HFF-Myc (cell line): ENCODE measurements at regions not wholly inside any gene's neighbourhood (a gene's known extent, or its start where the extent isn't known, plus 50 kb on each side); places are given as distances from the start of the nearest gene placed in this dataset.

Experiments
- DNase-seq: peaks from one replicate; pipeline ENCODE4 v3.0.0-alpha.2; 2011; ENCODE audit warnings: low read depth; ENCODE audit errors: extremely low read depth
- H3K4me3 ChIP-seq: replicated peaks from 2 replicates; pipeline ENCODE4 v1.5.1; 2011; ENCODE audit warnings: low read depth, mild to moderate bottlenecking, control low read depth, low read length
- CTCF ChIP-seq: IDR thresholded peaks from 2 replicates; pipeline ENCODE4 v1.5.1; 2012; ENCODE audit warnings: mild to moderate bottlenecking, low read depth, low read length, control low read depth; ENCODE audit errors: missing control alignments

- no peak for TF ChIP-seq CTCF
- no peak overlapping the region for H3K4me3 ChIP-seq
- no peak for DNase-seq
Observed at GRCh38 chr12:41966916-41967315, 177.8 kb downstream of the GXYLT1 start.

- no peak for TF ChIP-seq CTCF
- no peak overlapping the region for H3K4me3 ChIP-seq
- no peak for DNase-seq
Observed at GRCh38 chr12:41966001-41966400, 178.7 kb downstream of the GXYLT1 start.

GRCh38 chr12:41963398-41963797 is 181.3 kb downstream of the GXYLT1 start:
- no peak for TF ChIP-seq CTCF
- DNase-seq = no peak
- no peak overlapping the region for H3K4me3 ChIP-seq

- DNase-seq = no peak
- no peak for TF ChIP-seq CTCF
- no peak overlapping the region for H3K4me3 ChIP-seq
Observed at GRCh38 chr12:41962171-41962572, 182.5 kb downstream of the GXYLT1 start.

GRCh38 chr12:41959271-41959670 is 185.4 kb downstream of the GXYLT1 start:
- no peak for DNase-seq
- no peak overlapping the region for H3K4me3 ChIP-seq
- TF ChIP-seq CTCF = no peak

GRCh38 chr12:41956353-41956752 is 188.3 kb downstream of the GXYLT1 start:
- H3K4me3 ChIP-seq = no peak overlapping the region
- no peak for TF ChIP-seq CTCF
- no peak for DNase-seq

GRCh38 chr12:41950455-41950854 is 194.2 kb downstream of the GXYLT1 start:
- no peak for TF ChIP-seq CTCF
- no peak for DNase-seq
- H3K4me3 ChIP-seq = no peak overlapping the region
